GM12891 (cell line): ENCODE measurements at regions not wholly inside any gene's neighbourhood (a gene's known extent, or its start where the extent isn't known, plus 50 kb on each side); places are given as distances from the start of the nearest gene placed in this dataset.

ENCODE experiments used
- PAX5 ChIP-seq: IDR thresholded peaks from 2 replicates; pipeline ENCODE4 v1.6.1; 2011; ENCODE audit warnings: low read length, moderate library complexity, mild to moderate bottlenecking; ENCODE audit not compliant: insufficient read depth, severe bottlenecking
- POLR2A ChIP-seq: IDR thresholded peaks from 2 replicates; pipeline ENCODE4 v1.6.1; 2011; ENCODE audit warnings: low read depth, low read length, control low read depth
- POLR2AphosphoS5 ChIP-seq: IDR thresholded peaks from 2 replicates; pipeline ENCODE4 v1.6.1; 2011; ENCODE audit warnings: low read depth, low read length, control low read depth
- SPI1 ChIP-seq: IDR thresholded peaks from 2 replicates; pipeline ENCODE4 v1.6.1; 2011; ENCODE audit warnings: low read depth, low read length, control low read depth
- TAF1 ChIP-seq: IDR thresholded peaks from 2 replicates; pipeline ENCODE4 v1.6.1; 2011; ENCODE audit warnings: low read depth, low read length, control low read depth

DNA sequence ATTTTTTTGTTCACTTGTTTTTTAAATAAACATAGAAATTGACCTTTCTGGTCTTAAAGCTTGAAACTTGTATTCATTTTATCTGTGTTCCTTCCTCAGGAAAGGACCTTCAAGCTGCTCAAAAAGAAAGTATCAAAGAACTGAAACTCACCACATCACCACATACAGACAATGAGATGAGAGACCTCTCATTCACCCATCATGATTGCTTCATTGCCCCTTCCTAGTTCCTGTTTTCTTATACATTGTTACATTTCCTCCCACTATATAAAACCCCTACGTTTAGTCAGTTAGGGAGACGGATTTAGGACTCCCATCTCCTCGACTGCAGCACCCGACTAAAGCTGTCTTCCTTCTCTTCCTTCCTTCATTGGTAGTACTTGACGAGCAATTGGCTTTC lies 180.5 kb upstream of the OPRM1 start:
- TF ChIP-seq TAF1 (no peak), POLR2AphosphoS5 (no peak), POLR2A (no peak), PAX5 (no peak), SPI1 (peak; percentile 66; the same call in 1 of the 2 replicates)
